HG03196 (cell line): ENCODE measurements at regions not wholly inside any gene's neighbourhood (a gene's known extent, or its start where the extent isn't known, plus 50 kb on each side); places are given as distances from the start of the nearest gene placed in this dataset.
"Not testable (repeated sequence)": the region's sequence is repeated elsewhere in the genome, so short reads cannot be mapped to it uniquely, and the experiment has no call there.

ENCODE experiments used
- ATAC-seq: cut with Tn5 transposase; IDR thresholded peaks from one replicate; pipeline ENCODE4 v1.9.1; 2021; ENCODE audit not compliant: unreplicated experiment

GRCh38 chr6:156454867-156455266 lies 322.3 kb upstream of the ARID1B start:
- ATAC-seq = no peak

- ATAC-seq = no peak
Measured at GRCh38 chr6:156451726-156452125, 325.5 kb upstream of the ARID1B start.

GRCh38 chr6:156451088-156451487 lies 326.1 kb upstream of the ARID1B start:
- ATAC-seq = no peak

GRCh38 chr6:156450421-156450820 lies 326.8 kb upstream of the ARID1B start:
- no peak for ATAC-seq

- ATAC-seq = no peak
Measured at GRCh38 chr6:156449569-156449968, 327.6 kb upstream of the ARID1B start.

GRCh38 chr6:156449128-156449527 lies 328.1 kb upstream of the ARID1B start:
- ATAC-seq = no peak

GRCh38 chr6:156448579-156448978 lies 328.6 kb upstream of the ARID1B start:
- no peak for ATAC-seq

GRCh38 chr6:156440688-156441087 lies 336.5 kb upstream of the ARID1B start:
- ATAC-seq = no peak

- ATAC-seq = no peak
Measured at GRCh38 chr6:156438350-156438923, 338.7 kb upstream of the ARID1B start.

- ATAC-seq = no peak
Measured at GRCh38 chr6:156437121-156437879, 339.9 kb upstream of the ARID1B start.

GRCh38 chr6:156434795-156435190 lies 342.4 kb upstream of the ARID1B start:
- ATAC-seq = no peak

- no peak for ATAC-seq
Measured at GRCh38 chr6:156434049-156434794, 343.0 kb upstream of the ARID1B start.

- no peak for ATAC-seq
Measured at GRCh38 chr6:156432543-156432942, 344.6 kb upstream of the ARID1B start.

GRCh38 chr6:156430386-156430785 lies 346.8 kb upstream of the ARID1B start:
- ATAC-seq = no peak

GRCh38 chr6:156427345-156427744 lies 349.8 kb upstream of the ARID1B start:
- ATAC-seq = no peak

GRCh38 chr6:156425359-156426020 lies 351.7 kb upstream of the ARID1B start:
- ATAC-seq = no peak

GRCh38 chr6:156423829-156424228 lies 353.3 kb upstream of the ARID1B start:
- no peak for ATAC-seq

- no peak for ATAC-seq
Measured at GRCh38 chr6:156423075-156423474, 354.1 kb upstream of the ARID1B start.

- no peak for ATAC-seq
Measured at GRCh38 chr6:156421933-156422332, 355.2 kb upstream of the ARID1B start.

GRCh38 chr6:156421301-156421700 lies 355.9 kb upstream of the ARID1B start:
- ATAC-seq = not testable (repeated sequence)

- no peak for ATAC-seq
Measured at GRCh38 chr6:156420172-156420993, 356.8 kb upstream of the ARID1B start.
